HG03175 (cell line): ENCODE measurements at regions not wholly inside any gene's neighbourhood (a gene's known extent, or its start where the extent isn't known, plus 50 kb on each side); places are given as distances from the start of the nearest gene placed in this dataset.

ENCODE experiments used
- ATAC-seq: cut with Tn5 transposase; IDR thresholded peaks from one replicate; pipeline ENCODE4 v1.9.1; 2021; ENCODE audit warnings: mild to moderate bottlenecking, moderate library complexity; ENCODE audit not compliant: unreplicated experiment

GRCh38 chr6:125537090-125537489 lies 212.3 kb upstream of the HEY2 start:
- ATAC-seq: no peak

GRCh38 chr6:125539892-125540291 lies 209.5 kb upstream of the HEY2 start:
- no peak for ATAC-seq

GRCh38 chr6:125544819-125545218 lies 204.6 kb upstream of the HEY2 start:
- ATAC-seq: no peak

GRCh38 chr6:125546841-125547251 lies 202.6 kb upstream of the HEY2 start:
- no peak for ATAC-seq

GRCh38 chr6:125547381-125547780 lies 202.1 kb upstream of the HEY2 start:
- ATAC-seq: no peak

- no peak for ATAC-seq
Observed at GRCh38 chr6:125549202-125549884, 200.1 kb upstream of the HEY2 start.

GRCh38 chr6:125550892-125551291 lies 198.5 kb upstream of the HEY2 start:
- no peak for ATAC-seq

GRCh38 chr6:125552819-125553218 lies 196.6 kb upstream of the HEY2 start:
- ATAC-seq: no peak

- no peak for ATAC-seq
Observed at GRCh38 chr6:125554456-125554855, 195.0 kb upstream of the HEY2 start.

GRCh38 chr6:125558241-125558843 lies 191.1 kb upstream of the HEY2 start:
- no peak for ATAC-seq

- no peak for ATAC-seq
Observed at GRCh38 chr6:125558907-125559306, 190.5 kb upstream of the HEY2 start.

GRCh38 chr6:125562156-125562555 lies 187.3 kb upstream of the HEY2 start:
- no peak for ATAC-seq

- ATAC-seq: no peak
Observed at GRCh38 chr6:125564941-125565340, 184.5 kb upstream of the HEY2 start.

- no peak for ATAC-seq
Observed at GRCh38 chr6:125567407-125567806, 182.0 kb upstream of the HEY2 start.

GRCh38 chr6:125568609-125569008 lies 180.8 kb upstream of the HEY2 start:
- no peak for ATAC-seq

- ATAC-seq: no peak
Observed at GRCh38 chr6:125570526-125570925, 178.9 kb upstream of the HEY2 start.

- ATAC-seq: no peak
Observed at GRCh38 chr6:125571207-125571755, 178.2 kb upstream of the HEY2 start.

- no peak for ATAC-seq
Observed at GRCh38 chr6:125574604-125575003, 174.8 kb upstream of the HEY2 start.

GRCh38 chr6:125577124-125577662 lies 172.2 kb upstream of the HEY2 start:
- ATAC-seq: no peak

- ATAC-seq: no peak
Observed at GRCh38 chr6:125584468-125584939, 164.9 kb upstream of the HEY2 start.

- no peak for ATAC-seq
Observed at GRCh38 chr6:125585470-125585869, 164.0 kb upstream of the HEY2 start.

- ATAC-seq: no peak
Observed at GRCh38 chr6:125586074-125586473, 163.4 kb upstream of the HEY2 start.
